GM23338 (cell line): ENCODE measurements at regions not wholly inside any gene's neighbourhood (a gene's known extent, or its start where the extent isn't known, plus 50 kb on each side); places are given as distances from the start of the nearest gene placed in this dataset.
"Not testable (repeated sequence)": the region's sequence is repeated elsewhere in the genome, so short reads cannot be mapped to it uniquely, and the experiment has no call there.

ENCODE experiments used
- CREB1 ChIP-seq: fragments of 250-450 bp; sonication (Bioruptor Pico); IDR thresholded peaks from 2 replicates; pipeline ENCODE4 v1.5.0; 2020; ENCODE audit warnings: low read depth, mild to moderate bottlenecking, moderate library complexity
- EZH2 ChIP-seq: fragments of 200-600 bp; sonication (generic); IDR thresholded peaks from one replicate; pipeline ENCODE4 v1.8.0; 2017; ENCODE audit warnings: antibody characterized with exemption, mild to moderate bottlenecking, low read depth; ENCODE audit not compliant: unreplicated experiment
- EZH2phosphoT487 ChIP-seq: fragments of 200-600 bp; sonication (generic); IDR thresholded peaks from one replicate; pipeline ENCODE4 v1.8.1; 2018; ENCODE audit warnings: antibody characterized with exemption; ENCODE audit not compliant: unreplicated experiment
- JUNB ChIP-seq: IDR thresholded peaks from one replicate; pipeline ENCODE4 v1.6.1; 2016; ENCODE audit warnings: antibody characterized with exemption; ENCODE audit not compliant: unreplicated experiment
- NANOG ChIP-seq: IDR thresholded peaks from 2 replicates; pipeline ENCODE4 v1.6.1; 2016; ENCODE audit warnings: antibody characterized with exemption, borderline replicate concordance
- POLR2AphosphoS5 ChIP-seq: IDR thresholded peaks from 2 replicates; pipeline ENCODE4 v1.6.1; 2016; ENCODE audit warnings: antibody characterized with exemption, low read depth
- REST ChIP-seq: IDR thresholded peaks from one replicate; pipeline ENCODE4 v1.6.1; 2018; ENCODE audit warnings: antibody characterized with exemption; ENCODE audit not compliant: unreplicated experiment
- STAT1 ChIP-seq: IDR thresholded peaks from one replicate; pipeline ENCODE4 v1.6.1; 2016; ENCODE audit warnings: antibody characterized with exemption; ENCODE audit not compliant: unreplicated experiment
- TF ChIP-seq, protein P1 (sequence below), 2 experiments: fragments of 200-600 bp in 1 of 2; sonication (generic) in 1 of 2; conservative IDR thresholded peaks; 2 replicates each; pipeline versions ENCODE4 v1.5.1 to v1.6.1; 2016 to 2017; ENCODE audit warnings: antibody characterized with exemption in 2 of 2, low read depth in 2 of 2, mild to moderate bottlenecking in 2 of 2, moderate library complexity in 1 of 2

DNA sequence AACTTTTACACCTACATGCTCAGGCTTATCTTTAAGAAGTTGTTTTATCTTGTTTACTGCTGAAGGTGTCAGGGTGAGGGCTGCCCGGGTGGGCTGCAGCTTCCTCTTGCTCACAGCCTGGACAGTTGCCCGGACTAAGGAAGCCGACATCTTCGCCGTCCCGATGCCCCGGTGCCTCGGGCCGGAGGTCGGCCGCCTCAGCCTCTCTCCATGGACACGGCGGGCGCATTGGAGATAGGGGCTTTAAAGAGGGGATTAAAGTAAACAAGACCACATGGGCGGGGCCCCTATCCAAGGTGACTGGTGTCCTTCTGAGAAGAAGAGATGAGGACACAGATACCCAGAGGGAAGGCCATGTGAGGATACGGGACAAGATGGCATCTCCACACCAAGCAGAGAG, 200.4 kb upstream of the HS6ST1 start:
- TF ChIP-seq, protein P1, sequence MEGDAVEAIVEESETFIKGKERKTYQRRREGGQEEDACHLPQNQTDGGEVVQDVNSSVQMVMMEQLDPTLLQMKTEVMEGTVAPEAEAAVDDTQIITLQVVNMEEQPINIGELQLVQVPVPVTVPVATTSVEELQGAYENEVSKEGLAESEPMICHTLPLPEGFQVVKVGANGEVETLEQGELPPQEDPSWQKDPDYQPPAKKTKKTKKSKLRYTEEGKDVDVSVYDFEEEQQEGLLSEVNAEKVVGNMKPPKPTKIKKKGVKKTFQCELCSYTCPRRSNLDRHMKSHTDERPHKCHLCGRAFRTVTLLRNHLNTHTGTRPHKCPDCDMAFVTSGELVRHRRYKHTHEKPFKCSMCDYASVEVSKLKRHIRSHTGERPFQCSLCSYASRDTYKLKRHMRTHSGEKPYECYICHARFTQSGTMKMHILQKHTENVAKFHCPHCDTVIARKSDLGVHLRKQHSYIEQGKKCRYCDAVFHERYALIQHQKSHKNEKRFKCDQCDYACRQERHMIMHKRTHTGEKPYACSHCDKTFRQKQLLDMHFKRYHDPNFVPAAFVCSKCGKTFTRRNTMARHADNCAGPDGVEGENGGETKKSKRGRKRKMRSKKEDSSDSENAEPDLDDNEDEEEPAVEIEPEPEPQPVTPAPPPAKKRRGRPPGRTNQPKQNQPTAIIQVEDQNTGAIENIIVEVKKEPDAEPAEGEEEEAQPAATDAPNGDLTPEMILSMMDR (conservative IDR thresholded peaks at IDR 0.05; ENCODE audit: low read depth in 2 of 2), result not testable (repeated sequence)
- not testable (repeated sequence) for TF ChIP-seq EZH2phosphoT487; POLR2AphosphoS5; EZH2; REST; JUNB; NANOG; CREB1 (CRISPR knock-in tag); STAT1
